Osteoblast (primary cell): ENCODE measurements at regions not wholly inside any gene's neighbourhood (a gene's known extent, or its start where the extent isn't known, plus 50 kb on each side); places are given as distances from the start of the nearest gene placed in this dataset.

Experiments
- DNase-seq: peaks from one replicate; pipeline ENCODE4 v3.0.0; 2011; ENCODE audit warnings: low spot score, mixed read lengths; ENCODE audit not compliant: insufficient read length; ENCODE audit errors: missing footprints
- H2AFZ ChIP-seq: 2 replicates; pipeline ENCODE4 v1.6.0; 2011; ENCODE audit warnings: mild to moderate bottlenecking, low read length
- H3K27ac ChIP-seq: 2 replicates; pipeline ENCODE4 v1.5.1; 2011; ENCODE audit warnings: mild to moderate bottlenecking, low read depth, low read length, moderate library complexity
- H3K27me3 ChIP-seq: 2 replicates; pipeline ENCODE4 v1.6.0; 2012; ENCODE audit warnings: mild to moderate bottlenecking, control low read depth, inconsistent platforms, low read length, moderate library complexity; ENCODE audit not compliant: insufficient read depth
- H3K36me3 ChIP-seq: 2 replicates; pipeline ENCODE4 v1.5.1; 2011; ENCODE audit warnings: mild to moderate bottlenecking, low read length, control low read depth, moderate library complexity; ENCODE audit not compliant: insufficient read depth
- H3K4me1 ChIP-seq: 2 replicates; pipeline ENCODE4 v1.5.1; 2011; ENCODE audit warnings: mild to moderate bottlenecking, low read length, control low read depth, moderate library complexity; ENCODE audit not compliant: insufficient read depth
- H3K4me2 ChIP-seq: 2 replicates; pipeline ENCODE4 v1.6.0; 2011; ENCODE audit warnings: mild to moderate bottlenecking, low read length; ENCODE audit not compliant: insufficient read depth
- H3K4me3 ChIP-seq: fragments of 200-600 bp; sonication (generic); 3 replicates; pipeline ENCODE4 v1.5.1; 2012; ENCODE audit warnings: mild to moderate bottlenecking, low read length, inconsistent platforms; ENCODE audit not compliant: insufficient read depth
- H3K79me2 ChIP-seq: 2 replicates; pipeline ENCODE4 v1.6.0; 2012; ENCODE audit warnings: mild to moderate bottlenecking, low read length, control low read depth, inconsistent platforms; ENCODE audit not compliant: insufficient read depth
- H3K9me3 ChIP-seq: 2 replicates; pipeline ENCODE4 v1.5.1; 2011; ENCODE audit warnings: low read depth, low read length, control low read depth
- H4K20me1 ChIP-seq: 2 replicates; pipeline ENCODE4 v1.6.0; 2012; ENCODE audit warnings: mild to moderate bottlenecking, low read length, control low read depth; ENCODE audit not compliant: insufficient read depth
- TF ChIP-seq, protein P1 (sequence below): IDR thresholded peaks from 2 replicates; pipeline ENCODE4 v1.5.1; 2011; ENCODE audit warnings: mild to moderate bottlenecking, low read depth, low read length, moderate library complexity; ENCODE audit errors: extremely low read depth

DNA sequence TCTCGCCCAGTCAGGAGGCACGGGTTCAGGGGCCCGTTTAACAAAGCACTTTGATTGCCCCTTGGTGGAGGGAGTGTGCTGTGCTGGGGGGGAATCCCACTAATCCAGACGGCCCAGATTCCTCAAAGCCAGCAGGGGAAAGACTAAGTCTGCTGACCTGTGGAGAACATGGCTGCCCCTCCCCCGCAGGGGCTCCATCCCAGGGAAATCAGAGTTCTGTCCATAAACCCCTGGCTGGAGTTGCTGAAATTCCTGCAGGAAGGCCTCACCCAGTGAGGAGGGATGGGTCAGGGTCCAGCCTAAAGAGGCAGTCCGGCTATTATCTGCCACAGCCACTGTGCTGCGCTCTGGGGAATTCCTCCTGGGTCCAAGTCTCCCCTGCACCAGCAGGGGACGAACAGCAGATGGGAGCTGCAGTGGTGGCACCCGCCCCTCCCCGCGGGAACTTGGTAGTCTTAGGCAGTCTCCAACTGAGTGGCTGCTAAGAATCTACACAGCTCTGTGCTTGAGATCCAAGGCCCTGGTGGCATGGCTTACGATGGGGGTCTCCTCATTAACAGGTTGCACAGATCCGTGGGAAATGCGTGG is 174.0 kb upstream of the DAB2 start:
- Histone ChIP-seq H3K4me1 (no peaks in the 10 kb centered on the region), H3K9me3 (no peaks in the 10 kb centered on the region), H3K36me3 (no peaks in the 10 kb centered on the region), H3K27me3 (no peaks in the 10 kb centered on the region), H3K27ac (no peak overlapping the region), H4K20me1 (no peaks in the 10 kb centered on the region), H3K4me3 (no peak overlapping the region), H2AFZ (no peak overlapping the region), H3K79me2 (no peaks in the 10 kb centered on the region), H3K4me2 (no peak overlapping the region)
- TF ChIP-seq, protein P1, sequence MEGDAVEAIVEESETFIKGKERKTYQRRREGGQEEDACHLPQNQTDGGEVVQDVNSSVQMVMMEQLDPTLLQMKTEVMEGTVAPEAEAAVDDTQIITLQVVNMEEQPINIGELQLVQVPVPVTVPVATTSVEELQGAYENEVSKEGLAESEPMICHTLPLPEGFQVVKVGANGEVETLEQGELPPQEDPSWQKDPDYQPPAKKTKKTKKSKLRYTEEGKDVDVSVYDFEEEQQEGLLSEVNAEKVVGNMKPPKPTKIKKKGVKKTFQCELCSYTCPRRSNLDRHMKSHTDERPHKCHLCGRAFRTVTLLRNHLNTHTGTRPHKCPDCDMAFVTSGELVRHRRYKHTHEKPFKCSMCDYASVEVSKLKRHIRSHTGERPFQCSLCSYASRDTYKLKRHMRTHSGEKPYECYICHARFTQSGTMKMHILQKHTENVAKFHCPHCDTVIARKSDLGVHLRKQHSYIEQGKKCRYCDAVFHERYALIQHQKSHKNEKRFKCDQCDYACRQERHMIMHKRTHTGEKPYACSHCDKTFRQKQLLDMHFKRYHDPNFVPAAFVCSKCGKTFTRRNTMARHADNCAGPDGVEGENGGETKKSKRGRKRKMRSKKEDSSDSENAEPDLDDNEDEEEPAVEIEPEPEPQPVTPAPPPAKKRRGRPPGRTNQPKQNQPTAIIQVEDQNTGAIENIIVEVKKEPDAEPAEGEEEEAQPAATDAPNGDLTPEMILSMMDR = no peak
- no peak for DNase-seq

DNA sequence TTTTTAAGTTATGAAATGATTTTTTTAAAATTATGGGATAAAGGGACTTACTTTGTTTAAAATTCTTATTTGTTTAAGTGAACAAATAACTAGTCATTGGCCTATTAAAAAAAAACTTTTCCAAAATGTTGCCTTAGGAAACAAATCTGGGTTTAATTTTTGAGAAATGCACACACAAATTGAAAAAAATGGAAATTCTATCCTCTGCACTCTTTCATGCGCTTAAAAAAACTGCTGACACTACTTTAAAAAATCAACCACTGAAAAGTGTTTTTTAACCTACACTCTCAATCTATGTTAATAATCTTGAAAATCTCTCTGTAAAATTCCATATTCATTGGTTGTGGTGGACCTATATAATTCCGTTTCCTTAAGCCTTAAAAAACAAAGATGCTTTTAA is 163.4 kb upstream of the DAB2 start:
- Histone ChIP-seq H3K9me3 (no peaks in the 10 kb centered on the region), H3K4me3 (no peak overlapping the region), H3K27me3 (peaks cover 3% of the 10 kb centered on the region), H3K27ac (no peak overlapping the region), H3K36me3 (no peaks in the 10 kb centered on the region), H3K79me2 (no peaks in the 10 kb centered on the region), H4K20me1 (no peaks in the 10 kb centered on the region), H3K4me1 (peaks cover 6% of the 10 kb centered on the region), H2AFZ (no peak overlapping the region), H3K4me2 (no peak overlapping the region)
- TF ChIP-seq, protein P1 = no peak
- no peak for DNase-seq

DNA sequence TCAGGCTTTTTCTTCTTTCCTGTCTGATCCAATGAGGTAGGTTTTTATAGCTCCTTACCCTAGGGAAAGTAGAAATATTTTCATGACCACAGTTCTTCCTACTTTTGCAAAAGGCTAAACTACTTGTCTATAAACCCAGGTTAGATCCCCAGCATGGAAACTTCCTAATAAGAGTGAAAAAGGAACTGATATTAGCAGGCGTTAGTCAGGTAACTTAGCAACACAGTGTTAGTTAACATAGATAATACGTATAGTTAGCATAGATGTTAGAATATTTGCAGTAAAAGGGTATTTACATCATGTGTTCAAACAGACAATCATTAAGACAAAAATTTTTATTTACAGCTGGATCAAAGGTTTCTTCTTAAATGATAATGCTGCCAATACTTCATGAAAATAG is 162.9 kb upstream of the DAB2 start:
- no peak for DNase-seq
- H2AFZ ChIP-seq = no peak overlapping the region
- H3K9me3 ChIP-seq = no peaks in the 10 kb centered on the region
- H3K27ac ChIP-seq = no peak overlapping the region
- H4K20me1 ChIP-seq = no peaks in the 10 kb centered on the region
- H3K4me2 ChIP-seq = no peak overlapping the region
- H3K4me1 ChIP-seq = peaks cover 6% of the 10 kb centered on the region
- H3K27me3 ChIP-seq = peaks cover 7% of the 10 kb centered on the region
- no peaks in the 10 kb centered on the region for H3K36me3 ChIP-seq
- no peak overlapping the region for H3K4me3 ChIP-seq
- TF ChIP-seq, protein P1 = no peak
- no peaks in the 10 kb centered on the region for H3K79me2 ChIP-seq

DNA sequence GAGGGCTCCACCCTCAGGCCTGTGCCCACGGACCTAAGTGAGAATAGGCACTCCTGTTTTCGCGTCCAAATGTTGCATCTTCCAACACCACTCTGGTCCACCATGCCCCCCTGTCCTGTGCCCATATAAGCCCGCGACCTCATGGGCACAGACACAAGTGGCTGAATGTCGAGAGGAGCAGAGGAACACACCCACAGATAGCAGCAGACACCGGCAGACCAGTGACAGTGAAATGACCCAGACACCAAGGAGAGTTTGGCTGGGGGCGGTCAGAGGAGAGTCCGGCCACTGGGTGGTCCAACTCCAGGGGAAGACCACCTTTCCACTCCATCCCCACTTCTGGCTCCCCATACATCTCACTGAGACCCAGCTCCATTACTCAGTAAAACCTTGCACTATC is 161.4 kb upstream of the DAB2 start:
- Histone ChIP-seq H3K27ac (no peak overlapping the region), H3K9me3 (no peaks in the 10 kb centered on the region), H3K4me2 (no peak overlapping the region), H3K27me3 (peaks cover 8% of the 10 kb centered on the region), H3K36me3 (no peaks in the 10 kb centered on the region), H3K4me3 (no peak overlapping the region), H3K4me1 (peaks cover 7% of the 10 kb centered on the region), H4K20me1 (no peaks in the 10 kb centered on the region), H2AFZ (no peak overlapping the region), H3K79me2 (no peaks in the 10 kb centered on the region)
- DNase-seq = no peak
- TF ChIP-seq, protein P1 = no peak
